Kidney (tissue), 13 donors: ENCODE measurements at regions not wholly inside any gene's neighbourhood (a gene's known extent, or its start where the extent isn't known, plus 50 kb on each side); places are given as distances from the start of the nearest gene placed in this dataset.

Experiments used
- DNase-seq, 5 donors: peaks; one replicate each; pipeline ENCODE4 v3.0.0-alpha.2; 2013 to 2020
- FAIRE-seq: peaks from 2 replicates; lab custom pipeline; 2012; peaks lifted over from hg19 to GRCh38; lab: Jason Lieb, UNC
- H3K27ac ChIP-seq, 2 donors: one replicate each; pipeline ENCODE4 v1.7.0; 2013; ENCODE audit warnings: low read depth in 2 of 2, low read length in 2 of 2, inconsistent platforms in 1 of 2
- H3K27me3 ChIP-seq: one replicate; pipeline ENCODE4 v1.7.1; 2013; ENCODE audit warnings: low read length, inconsistent platforms; ENCODE audit not compliant: control insufficient read depth, insufficient read depth
- H3K36me3 ChIP-seq, 3 donors: one replicate each; pipeline versions ENCODE4 v1.7.0 to v1.7.1; 2013; ENCODE audit warnings: low read length in 3 of 3, control low read depth in 1 of 3, inconsistent platforms in 1 of 3; ENCODE audit not compliant: insufficient read depth in 3 of 3, control insufficient read depth in 2 of 3
- H3K4me1 ChIP-seq, 3 donors: one replicate each; pipeline versions ENCODE4 v1.7.0 to v1.7.1; 2013; ENCODE audit warnings: low read length in 3 of 3, inconsistent platforms in 1 of 3, low read depth in 1 of 3; ENCODE audit not compliant: control insufficient read depth in 2 of 3, insufficient read depth in 2 of 3
- H3K4me3 ChIP-seq, 3 donors: one replicate each; pipeline versions ENCODE4 v1.7.0 to v1.8.1; 2013; ENCODE audit warnings: low read length in 3 of 3, control low read depth in 1 of 3, inconsistent platforms in 1 of 3
- H3K9ac ChIP-seq, 3 donors: one replicate each; pipeline versions ENCODE4 v1.7.0 to v1.7.1; 2013; ENCODE audit warnings: low read length in 3 of 3, control low read depth in 1 of 3, inconsistent platforms in 1 of 3
- H3K9me3 ChIP-seq, 3 donors: one replicate each; pipeline versions ENCODE4 v1.7.0 to v1.7.1; 2013; ENCODE audit warnings: low read length in 3 of 3, control low read depth in 1 of 3, inconsistent platforms in 1 of 3; ENCODE audit not compliant: control insufficient read depth in 2 of 3, insufficient read depth in 1 of 3
- CTCF ChIP-seq: IDR thresholded peaks from 3 replicates; pipeline ENCODE4 v1.5.1; 2012; ENCODE audit warnings: mild to moderate bottlenecking, moderate library complexity, borderline replicate concordance; ENCODE audit not compliant: insufficient read depth; ENCODE audit errors: extremely low read depth
- intact Hi-C: fragments of 100-400 bp; cut with DNase I; formaldehyde crosslinking; loops from one replicate; pipeline ENCODE4 v1.11.1; 2022
- donor health status: control.
- donor health status: control.
- donor health status: control.
- donor health status: control.
- donor health status: control.
- donor health status: DM: yes; HTN: yes; CAD: no.
- donor health status: Normal renal cell carcinoma (clear cell type).

DNA sequence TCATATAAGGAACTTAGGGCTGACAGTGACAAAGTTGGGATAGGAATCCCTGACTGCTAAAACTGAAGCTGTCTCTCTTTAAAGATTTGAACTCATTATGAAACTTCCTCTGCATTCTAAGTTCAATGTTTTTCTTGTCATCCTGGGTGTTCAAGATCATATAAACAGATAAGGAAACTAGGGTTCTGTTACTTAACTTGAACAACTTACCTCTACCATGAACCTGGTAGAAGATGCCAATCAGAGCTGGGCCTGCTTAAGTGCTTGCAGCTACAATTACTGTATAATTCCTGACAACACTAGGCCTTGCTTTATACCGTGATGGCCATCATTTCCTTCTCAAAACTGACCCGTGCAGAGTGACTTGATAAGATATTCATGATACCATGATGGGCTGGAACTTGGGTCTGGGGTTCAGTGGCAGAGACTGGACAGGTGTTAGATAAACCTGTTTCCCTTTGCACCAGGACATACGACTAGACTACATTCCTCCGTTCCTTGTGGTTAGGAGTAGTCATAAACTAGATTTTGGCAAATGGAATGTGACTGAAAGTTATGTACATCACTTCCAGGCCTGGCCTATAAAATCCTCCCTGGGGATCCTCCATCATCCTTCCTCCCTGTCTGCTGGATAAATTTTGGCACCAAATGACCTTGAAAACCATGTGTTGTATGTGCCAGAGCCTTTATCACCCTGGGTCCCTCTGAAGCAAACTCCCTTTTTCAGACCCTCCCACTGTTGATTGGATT is 172.2 kb upstream of the PRICKLE1 start:
- no peaks in the 10 kb centered on the region for H3K36me3 ChIP-seq
- no peak overlapping the region for H3K4me3 ChIP-seq
- intact Hi-C loops, result no loop called here
- H3K9ac ChIP-seq, result no peak overlapping the region
- no peaks in the 10 kb centered on the region for H3K27me3 ChIP-seq
- no peak for FAIRE-seq
- H3K27ac ChIP-seq, result no peak overlapping the region
- H3K9me3 ChIP-seq, result no peaks in the 10 kb centered on the region
- peaks cover 2 to 5% (median 3%) of the 10 kb centered on the region in 3 donors for H3K4me1 ChIP-seq
- TF ChIP-seq CTCF, result no peak
- no peak for DNase-seq

GRCh38 chr12:42761086-42761485 is 171.5 kb upstream of the PRICKLE1 start:
- Histone ChIP-seq H3K27ac (no peak overlapping the region), H3K4me3 (no peak overlapping the region), H3K36me3 (no peaks in the 10 kb centered on the region), H3K27me3 (no peaks in the 10 kb centered on the region), H3K4me1 (peaks cover 2 to 5% (median 3%) of the 10 kb centered on the region in 3 donors), H3K9me3 (no peaks in the 10 kb centered on the region), H3K9ac (no peak overlapping the region)
- DNase-seq (no peak), FAIRE-seq (no peak)
- intact Hi-C loops, result no loop called here
- TF ChIP-seq CTCF, result no peak

GRCh38 chr12:42760550-42760949 is 171.0 kb upstream of the PRICKLE1 start:
- DNase-seq, result no peak
- Histone ChIP-seq H3K9ac (no peak overlapping the region), H3K9me3 (no peaks in the 10 kb centered on the region), H3K27ac (no peak overlapping the region), H3K4me3 (no peak overlapping the region), H3K4me1 (peaks cover 2 to 5% (median 3%) of the 10 kb centered on the region in 3 donors), H3K36me3 (no peaks in the 10 kb centered on the region), H3K27me3 (no peaks in the 10 kb centered on the region)
- intact Hi-C loops, result no loop called here
- no peak for FAIRE-seq
- no peak for TF ChIP-seq CTCF
